ENCODE measurements at regions not wholly inside any gene's neighbourhood (a gene's known extent, or its start where the extent isn't known, plus 50 kb on each side); places are given as distances from the start of the nearest gene placed in this dataset.

- no peak for ATAC-seq
- Histone ChIP-seq H3K27me3 (peaks cover 24% of the 10 kb centered on the region), H3K4me1 (no peaks in the 10 kb centered on the region), H3K9me3 (no peaks in the 10 kb centered on the region), H3K36me3 (no peaks in the 10 kb centered on the region), H3K4me3 (no peak overlapping the region), H3K27ac (no peak overlapping the region)
- 87 to 100% methylated on average over 4 to 5 of the region's 6 CpGs for WGBS, 2 donors (ENCODE audit: low coverage in 1 of 2)
- TF ChIP-seq POLR2AphosphoS5 (IDR thresholded peaks at IDR 0.05): no peak
- TF ChIP-seq POLR2A (IDR thresholded peaks at IDR 0.05): no peak
- no peak for TF ChIP-seq EP300 (IDR thresholded peaks at IDR 0.05)
- TF ChIP-seq CTCF (IDR thresholded peaks at IDR 0.05): no peak
Measured at GRCh38 chr14:98937712-98938505, 334.1 kb downstream of the BCL11B start.

GRCh38 chr14:98940693-98941437 lies 331.1 kb downstream of the BCL11B start:
- Histone ChIP-seq H3K27me3 (peaks cover 17% of the 10 kb centered on the region), H3K36me3 (no peaks in the 10 kb centered on the region), H3K4me1 (peaks cover 0 to 7% (median 2%) of the 10 kb centered on the region in 3 donors), H3K27ac (no peak overlapping the region), H3K4me3 (no peak overlapping the region), H3K9me3 (no peaks in the 10 kb centered on the region)
- ATAC-seq: no peak
- TF ChIP-seq CTCF (IDR thresholded peaks at IDR 0.05) (no peak), POLR2AphosphoS5 (IDR thresholded peaks at IDR 0.05) (no peak), POLR2A (IDR thresholded peaks at IDR 0.05) (no peak), EP300 (IDR thresholded peaks at IDR 0.05) (no peak)
- WGBS, 2 donors (ENCODE audit: low coverage in 1 of 2): 80 to 100% methylated on average over 3 to 4 of the region's 5 CpGs

GRCh38 chr14:98941481-98941880 lies 330.5 kb downstream of the BCL11B start:
- Histone ChIP-seq H3K4me1 (peaks cover 0 to 13% (median 3%) of the 10 kb centered on the region in 3 donors), H3K36me3 (no peaks in the 10 kb centered on the region), H3K27ac (no peak overlapping the region), H3K27me3 (peaks cover 15% of the 10 kb centered on the region), H3K4me3 (no peak overlapping the region), H3K9me3 (no peaks in the 10 kb centered on the region)
- no peak for ATAC-seq
- TF ChIP-seq POLR2AphosphoS5 (IDR thresholded peaks at IDR 0.05) (no peak), CTCF (IDR thresholded peaks at IDR 0.05) (no peak), EP300 (IDR thresholded peaks at IDR 0.05) (no peak), POLR2A (IDR thresholded peaks at IDR 0.05) (no peak)

- Histone ChIP-seq H3K27ac (no peak overlapping the region), H3K4me1 (peaks cover 0 to 24% (median 3%) of the 10 kb centered on the region in 3 donors), H3K27me3 (peaks cover 5% of the 10 kb centered on the region), H3K9me3 (no peaks in the 10 kb centered on the region), H3K4me3 (no peak overlapping the region), H3K36me3 (no peaks in the 10 kb centered on the region)
- TF ChIP-seq POLR2AphosphoS5 (IDR thresholded peaks at IDR 0.05) (no peak), POLR2A (IDR thresholded peaks at IDR 0.05) (no peak), CTCF (IDR thresholded peaks at IDR 0.05) (no peak)
- 83 to 100% methylated on average over 3 to 5 of the region's 6 CpGs for WGBS, 2 donors (ENCODE audit: low coverage in 1 of 2)
- ATAC-seq: no peak
Measured at GRCh38 chr14:98943907-98944306, 328.1 kb downstream of the BCL11B start.
